ENCODE measurements at regions not wholly inside any gene's neighbourhood (a gene's known extent, or its start where the extent isn't known, plus 50 kb on each side); places are given as distances from the start of the nearest gene placed in this dataset.

- no peak for TF ChIP-seq CTCF (IDR thresholded peaks at IDR 0.05; ENCODE audit: low read depth, low read length)
- CTCF ChIA-PET = no interaction called here
- Histone ChIP-seq H3K27me3 (ENCODE audit: control insufficient read depth, insufficient read depth, low read length) (no peaks in the 10 kb centered on the region), H3K9me3 (ENCODE audit: control insufficient read depth, insufficient read depth, low read length) (no peaks in the 10 kb centered on the region), H3K4me3 (ENCODE audit: low read depth, low read length) (no peak overlapping the region), H3K27ac (ENCODE audit: low read depth, low read length) (no peak overlapping the region)
- no peak for DNase-seq (ENCODE audit: low read depth, low spot score)
- POLR2A ChIA-PET = no interaction called here
Measured at GRCh38 chrX:13266641-13267345, 53.1 kb downstream of the ATXN3L start.

- POLR2A ChIA-PET = no interaction called here
- TF ChIP-seq CTCF (IDR thresholded peaks at IDR 0.05; ENCODE audit: low read depth, low read length) = no peak
- H3K9me3 ChIP-seq (ENCODE audit: control insufficient read depth, insufficient read depth, low read length) = no peaks in the 10 kb centered on the region
- no peak overlapping the region for H3K4me3 ChIP-seq (ENCODE audit: low read depth, low read length)
- H3K27me3 ChIP-seq (ENCODE audit: control insufficient read depth, insufficient read depth, low read length) = no peaks in the 10 kb centered on the region
- no peak overlapping the region for H3K27ac ChIP-seq (ENCODE audit: low read depth, low read length)
- CTCF ChIA-PET = interaction anchor here (0.9 kb wide), 1 partner anchor 319 kb away, joined by 3 read pairs; no protein-coding TSS in a partner anchor
- no peak for DNase-seq (ENCODE audit: low read depth, low spot score)
Measured at GRCh38 chrX:13265549-13266132, 54.2 kb downstream of the ATXN3L start.

- no peak overlapping the region for H3K4me3 ChIP-seq (ENCODE audit: low read depth, low read length)
- no peaks in the 10 kb centered on the region for H3K27me3 ChIP-seq (ENCODE audit: control insufficient read depth, insufficient read depth, low read length)
- no peaks in the 10 kb centered on the region for H3K9me3 ChIP-seq (ENCODE audit: control insufficient read depth, insufficient read depth, low read length)
- DNase-seq (ENCODE audit: low read depth, low spot score) = no peak
- ChIA-PET CTCF (interaction anchor here (0.9 kb wide), 1 partner anchor 318 kb away, joined by 3 read pairs; no protein-coding TSS in a partner anchor), POLR2A (no interaction called here)
- no peak overlapping the region for H3K27ac ChIP-seq (ENCODE audit: low read depth, low read length)
- no peak for TF ChIP-seq CTCF (IDR thresholded peaks at IDR 0.05; ENCODE audit: low read depth, low read length)
Measured at GRCh38 chrX:13265111-13265510, 54.7 kb downstream of the ATXN3L start.

- DNase-seq (ENCODE audit: low read depth, low spot score) = no peak
- H3K4me3 ChIP-seq (ENCODE audit: low read depth, low read length) = no peak overlapping the region
- H3K27ac ChIP-seq (ENCODE audit: low read depth, low read length) = no peak overlapping the region
- TF ChIP-seq CTCF (IDR thresholded peaks at IDR 0.05; ENCODE audit: low read depth, low read length) = no peak
- CTCF ChIA-PET = no interaction called here
- POLR2A ChIA-PET = interaction anchor here (0.8 kb wide), 1 partner anchor 35 kb away, joined by 3 read pairs; no protein-coding TSS in a partner anchor
- no peaks in the 10 kb centered on the region for H3K9me3 ChIP-seq (ENCODE audit: control insufficient read depth, insufficient read depth, low read length)
- H3K27me3 ChIP-seq (ENCODE audit: control insufficient read depth, insufficient read depth, low read length) = no peaks in the 10 kb centered on the region
Measured at GRCh38 chrX:13263560-13264251, 56.1 kb downstream of the ATXN3L start.

- no peak for DNase-seq (ENCODE audit: low read depth, low spot score)
- Histone ChIP-seq H3K27ac (ENCODE audit: low read depth, low read length) (no peak overlapping the region), H3K4me3 (ENCODE audit: low read depth, low read length) (no peak overlapping the region), H3K9me3 (ENCODE audit: control insufficient read depth, insufficient read depth, low read length) (no peaks in the 10 kb centered on the region), H3K27me3 (ENCODE audit: control insufficient read depth, insufficient read depth, low read length) (no peaks in the 10 kb centered on the region)
- ChIA-PET POLR2A (no interaction called here), CTCF (no interaction called here)
- TF ChIP-seq CTCF (IDR thresholded peaks at IDR 0.05; ENCODE audit: low read depth, low read length) = no peak
Measured at GRCh38 chrX:13261348-13261747, 58.5 kb downstream of the ATXN3L start.
